ENCODE measurements at regions not wholly inside any gene's neighbourhood (a gene's known extent, or its start where the extent isn't known, plus 50 kb on each side); places are given as distances from the start of the nearest gene placed in this dataset.
"Not testable (repeated sequence)": the region's sequence is repeated elsewhere in the genome, so short reads cannot be mapped to it uniquely, and the experiment has no call there.

DNA sequence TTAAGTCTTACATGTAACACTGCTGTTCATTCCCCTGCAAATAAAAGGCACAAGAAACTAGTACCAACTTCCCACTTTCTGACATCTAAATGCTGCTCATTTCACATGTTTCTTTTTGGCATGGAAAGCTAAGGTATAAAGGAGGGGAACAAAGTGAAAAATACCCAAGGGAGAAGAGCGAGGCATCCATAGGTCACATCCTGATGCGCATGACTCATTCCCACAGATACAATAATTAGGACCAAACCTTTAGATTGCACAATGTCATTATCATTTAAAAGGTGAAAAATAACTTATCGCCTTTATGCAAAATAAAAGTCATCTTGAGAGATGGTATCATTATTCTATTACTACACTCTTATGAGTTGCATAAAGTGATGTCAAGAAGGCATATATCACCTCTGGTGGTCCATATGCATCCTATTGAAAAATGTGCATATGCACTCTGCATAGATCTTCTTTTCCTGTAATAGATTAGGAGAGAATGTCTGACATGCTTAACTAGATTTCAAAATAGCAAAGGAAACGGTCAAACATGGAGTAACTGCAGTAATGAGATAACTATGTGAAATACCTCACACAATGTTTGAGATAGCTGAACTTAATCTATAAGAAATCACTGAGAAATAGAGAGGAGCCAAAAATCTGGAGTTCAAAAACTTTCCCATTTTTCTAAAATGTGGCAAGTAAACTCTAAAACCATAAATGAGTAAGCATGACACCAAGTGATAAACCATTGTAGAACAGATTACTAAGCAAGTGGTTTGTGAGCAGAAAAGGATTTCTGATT, 382.5 kb upstream of the TMTC1 start:
- Histone ChIP-seq H3K9me3 (no peaks in the 10 kb centered on the region), H3K36me3 (no peaks in the 10 kb centered on the region), H3K27ac (no peak overlapping the region), H3K27me3 (peaks cover 15% of the 10 kb centered on the region), H3K4me1 (no peaks in the 10 kb centered on the region), H3K4me3 (no peak overlapping the region)
- DNase-seq (no peak), ATAC-seq (no peak)
- intact Hi-C loops (cut with DNase I), result no loop called here
- TF ChIP-seq, protein P1, sequence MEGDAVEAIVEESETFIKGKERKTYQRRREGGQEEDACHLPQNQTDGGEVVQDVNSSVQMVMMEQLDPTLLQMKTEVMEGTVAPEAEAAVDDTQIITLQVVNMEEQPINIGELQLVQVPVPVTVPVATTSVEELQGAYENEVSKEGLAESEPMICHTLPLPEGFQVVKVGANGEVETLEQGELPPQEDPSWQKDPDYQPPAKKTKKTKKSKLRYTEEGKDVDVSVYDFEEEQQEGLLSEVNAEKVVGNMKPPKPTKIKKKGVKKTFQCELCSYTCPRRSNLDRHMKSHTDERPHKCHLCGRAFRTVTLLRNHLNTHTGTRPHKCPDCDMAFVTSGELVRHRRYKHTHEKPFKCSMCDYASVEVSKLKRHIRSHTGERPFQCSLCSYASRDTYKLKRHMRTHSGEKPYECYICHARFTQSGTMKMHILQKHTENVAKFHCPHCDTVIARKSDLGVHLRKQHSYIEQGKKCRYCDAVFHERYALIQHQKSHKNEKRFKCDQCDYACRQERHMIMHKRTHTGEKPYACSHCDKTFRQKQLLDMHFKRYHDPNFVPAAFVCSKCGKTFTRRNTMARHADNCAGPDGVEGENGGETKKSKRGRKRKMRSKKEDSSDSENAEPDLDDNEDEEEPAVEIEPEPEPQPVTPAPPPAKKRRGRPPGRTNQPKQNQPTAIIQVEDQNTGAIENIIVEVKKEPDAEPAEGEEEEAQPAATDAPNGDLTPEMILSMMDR (IDR thresholded peaks at IDR 0.05), result no peak

DNA sequence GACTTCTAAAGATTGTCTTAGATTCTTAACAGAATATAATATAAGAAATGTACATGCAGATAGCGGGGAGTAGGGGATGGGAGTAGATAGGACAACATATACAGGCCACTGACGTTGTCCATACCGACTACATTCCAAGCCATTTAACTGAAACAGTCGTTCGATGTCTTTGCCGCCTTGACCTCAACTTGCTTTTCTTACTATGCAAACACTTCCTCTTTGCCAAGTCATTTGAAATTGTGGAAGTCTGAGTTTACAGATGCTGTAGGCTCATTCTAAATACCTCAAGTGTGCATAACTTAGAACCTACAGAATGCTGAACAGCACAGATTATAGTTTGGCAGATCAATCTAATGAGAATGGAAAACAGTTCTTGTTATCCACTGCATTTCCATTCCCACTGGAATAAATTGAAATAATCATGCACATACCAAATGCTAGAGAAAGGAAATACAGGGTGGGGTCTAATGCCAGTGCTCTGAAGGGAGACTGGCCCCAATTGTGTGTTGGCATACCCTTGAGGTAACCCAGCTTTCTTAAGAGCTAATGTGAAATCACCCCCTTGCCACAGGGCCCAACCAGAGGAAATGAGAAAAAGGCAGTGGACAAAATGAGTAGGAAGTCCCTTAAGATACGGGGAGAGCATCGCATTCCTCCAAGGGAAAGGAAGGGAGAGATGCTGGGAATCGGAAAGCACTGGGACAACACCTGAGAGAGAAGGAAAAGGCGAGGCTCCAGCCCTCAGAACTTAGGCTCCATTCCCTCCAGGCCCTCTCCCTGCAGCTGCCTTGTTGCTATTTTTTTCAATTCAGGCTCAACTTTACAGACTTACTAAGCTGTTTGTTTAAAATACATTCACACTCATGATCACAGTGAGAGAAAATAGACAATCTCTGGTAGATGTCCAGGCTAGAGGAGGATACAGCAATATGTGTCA, 380.9 kb upstream of the TMTC1 start:
- TF ChIP-seq, protein P1 (IDR thresholded peaks at IDR 0.05), result no peak

DNA sequence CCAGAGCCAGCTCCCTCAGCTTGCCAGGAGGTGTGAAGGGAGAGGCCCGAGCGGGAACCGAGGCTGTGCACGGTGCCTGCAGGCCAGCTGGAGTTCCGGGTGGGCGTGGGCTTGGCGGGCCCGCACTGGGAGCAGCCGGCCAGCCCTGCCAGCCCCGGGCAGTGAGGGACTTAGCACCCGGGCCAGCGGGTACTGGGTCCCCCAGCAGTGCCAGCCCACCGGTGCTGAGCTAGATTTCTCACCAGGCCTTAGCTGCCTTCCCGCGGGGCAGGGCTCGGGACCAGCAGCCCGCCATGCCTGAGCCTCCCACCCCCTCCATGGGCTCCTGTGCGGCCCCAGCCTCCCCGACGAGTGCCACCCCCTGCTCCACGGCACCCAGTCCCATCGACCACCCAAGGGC, 373.1 kb upstream of the TMTC1 start:
- H3K4me3 ChIP-seq; ATAC-seq; H3K27me3 ChIP-seq; DNase-seq; H3K4me1 ChIP-seq; H3K36me3 ChIP-seq; H3K9me3 ChIP-seq; intact Hi-C loops (cut with DNase I); H3K27ac ChIP-seq: not testable (repeated sequence)

More for the DNA sequence above, 380.9 kb upstream of the TMTC1 start:
- DNase-seq (no peak), ATAC-seq (no peak)
- H3K4me1 ChIP-seq, result no peaks in the 10 kb centered on the region
- no peaks in the 10 kb centered on the region for H3K36me3 ChIP-seq
- H3K4me3 ChIP-seq, result no peak overlapping the region
- H3K9me3 ChIP-seq, result no peaks in the 10 kb centered on the region
- no peak overlapping the region for H3K27ac ChIP-seq
- intact Hi-C loops (cut with DNase I), result no loop called here
- H3K27me3 ChIP-seq, result peaks cover 5% of the 10 kb centered on the region

- no peaks in the 10 kb centered on the region for H3K36me3 ChIP-seq
- H3K27me3 ChIP-seq, result no peaks in the 10 kb centered on the region
- DNase-seq (no peak), ATAC-seq (no peak)
- H3K27ac ChIP-seq, result no peak overlapping the region
- H3K9me3 ChIP-seq, result no peaks in the 10 kb centered on the region
- no peaks in the 10 kb centered on the region for H3K4me1 ChIP-seq
- TF ChIP-seq, protein P1 (IDR thresholded peaks at IDR 0.05), result no peak
- intact Hi-C loops (cut with DNase I), result no loop called here
- H3K4me3 ChIP-seq, result no peak overlapping the region
These were observed 371.4 kb upstream of the TMTC1 start for GRCh38 chr12:30155001-30155730.

DNA sequence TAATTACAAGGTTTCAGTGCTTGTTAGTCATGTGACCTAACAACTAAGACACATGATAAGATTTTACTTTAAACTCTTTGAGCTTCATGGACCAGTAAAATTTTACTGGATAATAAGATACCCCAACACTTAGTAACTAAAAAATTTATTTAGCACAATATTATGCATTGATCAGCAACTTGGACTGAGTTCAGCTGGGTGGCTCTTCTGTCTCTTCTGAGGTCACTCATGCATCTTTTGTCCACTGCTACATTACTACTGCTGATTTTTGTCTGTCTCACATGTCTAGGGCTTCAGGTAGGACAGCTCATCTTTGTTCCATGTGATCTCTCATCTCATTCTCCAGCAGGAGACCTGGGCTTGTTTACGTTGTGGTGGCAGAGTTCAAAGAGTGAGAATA, 370.2 kb upstream of the TMTC1 start:
- Histone ChIP-seq H3K27me3 (no peaks in the 10 kb centered on the region), H3K9me3 (no peaks in the 10 kb centered on the region), H3K27ac (no peak overlapping the region), H3K4me3 (no peak overlapping the region), H3K36me3 (no peaks in the 10 kb centered on the region), H3K4me1 (no peaks in the 10 kb centered on the region)
- no peak for ATAC-seq
- DNase-seq, result no peak
- TF ChIP-seq, protein P1 (IDR thresholded peaks at IDR 0.05), result no peak
- intact Hi-C loops (cut with DNase I), result no loop called here
